GM23248 (cell line): ENCODE measurements at regions not wholly inside any gene's neighbourhood (a gene's known extent, or its start where the extent isn't known, plus 50 kb on each side); places are given as distances from the start of the nearest gene placed in this dataset.

Source experiments
- DNase-seq: peaks from one replicate; pipeline ENCODE4 v3.0.0-alpha.2; 2015
- H2AFZ ChIP-seq: fragments of 200-600 bp; sonication (generic); 2 replicates; pipeline ENCODE4 v1.6.1; 2016; ENCODE audit warnings: antibody characterized with exemption
- H3F3A ChIP-seq: fragments of 200-600 bp; sonication (generic); 2 replicates; pipeline ENCODE4 v1.6.1; 2016; ENCODE audit warnings: mild to moderate bottlenecking, antibody characterized with exemption, mixed run types; ENCODE audit not compliant: insufficient read depth
- H3K27ac ChIP-seq: fragments of 200-600 bp; sonication (generic); 2 replicates; pipeline ENCODE4 v1.5.1; 2016; ENCODE audit warnings: mild to moderate bottlenecking
- H3K27me3 ChIP-seq: fragments of 200-600 bp; sonication (generic); replicated peaks from 2 replicates; pipeline ENCODE4 v1.6.1; 2016; ENCODE audit warnings: mild to moderate bottlenecking; ENCODE audit not compliant: insufficient read depth
- H3K36me3 ChIP-seq: fragments of 200-600 bp; sonication (generic); 2 replicates; pipeline ENCODE4 v1.6.1; 2016; ENCODE audit warnings: low read depth, mild to moderate bottlenecking
- H3K4me1 ChIP-seq: fragments of 200-600 bp; sonication (generic); 2 replicates; pipeline ENCODE4 v1.6.1; 2016; ENCODE audit warnings: mild to moderate bottlenecking; ENCODE audit not compliant: insufficient read depth
- H3K4me2 ChIP-seq: fragments of 200-600 bp; sonication (generic); one replicate; pipeline ENCODE4 v1.6.1; 2016; ENCODE audit warnings: mild to moderate bottlenecking; ENCODE audit not compliant: unreplicated experiment
- H3K4me3 ChIP-seq: fragments of 200-600 bp; sonication (generic); 2 replicates; pipeline ENCODE4 v1.5.1; 2016; ENCODE audit warnings: mild to moderate bottlenecking
- H3K79me2 ChIP-seq: fragments of 200-600 bp; sonication (generic); 2 replicates; pipeline ENCODE4 v1.6.1; 2016; ENCODE audit warnings: mild to moderate bottlenecking; ENCODE audit not compliant: insufficient read depth
- H3K9ac ChIP-seq: fragments of 200-600 bp; sonication (generic); 2 replicates; pipeline ENCODE4 v1.6.1; 2016; ENCODE audit warnings: mild to moderate bottlenecking
- H3K9me2 ChIP-seq: fragments of 200-600 bp; sonication (generic); 2 replicates; pipeline ENCODE4 v1.6.1; 2016; ENCODE audit warnings: mixed run types, mild to moderate bottlenecking, moderate library complexity; ENCODE audit not compliant: insufficient read depth
- H3K9me3 ChIP-seq: fragments of 200-600 bp; sonication (generic); one replicate; pipeline ENCODE4 v1.6.1; 2017; ENCODE audit warnings: low read depth
- H4K20me1 ChIP-seq: fragments of 200-600 bp; sonication (generic); 2 replicates; pipeline ENCODE4 v1.6.0; 2016; ENCODE audit not compliant: insufficient read depth
- EZH2 ChIP-seq: fragments of 200-600 bp; sonication (generic); IDR thresholded peaks from 2 replicates; pipeline ENCODE4 v1.6.1; 2018; ENCODE audit warnings: antibody characterized with exemption, mild to moderate bottlenecking; ENCODE audit not compliant: insufficient read depth, poor library complexity, severe bottlenecking
- EZH2phosphoT487 ChIP-seq: fragments of 200-600 bp; sonication (generic); IDR thresholded peaks from 2 replicates; pipeline ENCODE4 v1.6.1; 2018; ENCODE audit warnings: antibody characterized with exemption, moderate library complexity, mild to moderate bottlenecking, low read depth; ENCODE audit not compliant: insufficient read depth
- WGBS, 2 experiments: methylation state at CpG; one replicate each; pipeline ENCODE4 v1.1.6; 2015 to 2017; ENCODE audit warnings: low lambda C conversion rate in 2 of 2, low coverage in 1 of 2; ENCODE audit errors: missing lambda C conversion rate in 2 of 2; 5-methylcytosine and 5-hydroxymethylcytosine counted together
- in situ Hi-C: fragments of 300-500 bp; cut with MboI; formaldehyde crosslinking; loops from 2 replicates; pipeline ENCODE4 v1.15.0; 2020

- 0 to 4% methylated on average over 1 of the region's 1 CpG for WGBS, 2 experiments
- in situ Hi-C loops: no loop called here
- no peak for DNase-seq
These were observed 769.5 kb upstream of the API5 start for GRCh38 chr11:42542336-42542735.

GRCh38 chr11:42543844-42544419 lies 767.9 kb upstream of the API5 start:
- 0 to 7% methylated on average over 1 of the region's 1 CpG for WGBS, 2 experiments

More at GRCh38 chr11:42542336-42542735, 769.5 kb upstream of the API5 start:
- no peaks in the 10 kb centered on the region for H3K9me3 ChIP-seq
- H3F3A ChIP-seq: no peaks in the 10 kb centered on the region
- H3K27ac ChIP-seq: no peak overlapping the region
- H4K20me1 ChIP-seq: no peaks in the 10 kb centered on the region
- H3K4me1 ChIP-seq: no peaks in the 10 kb centered on the region
- H2AFZ ChIP-seq: no peak overlapping the region
- no peaks in the 10 kb centered on the region for H3K27me3 ChIP-seq
- no peaks in the 10 kb centered on the region for H3K36me3 ChIP-seq
- no peak overlapping the region for H3K9ac ChIP-seq
- no peaks in the 10 kb centered on the region for H3K79me2 ChIP-seq
- H3K4me3 ChIP-seq: no peak overlapping the region
- no peak overlapping the region for H3K4me2 ChIP-seq
- TF ChIP-seq EZH2phosphoT487 (no peak), EZH2 (no peak)
- H3K9me2 ChIP-seq: no peaks in the 10 kb centered on the region

GRCh38 chr11:42544726-42545125 lies 767.1 kb upstream of the API5 start:
- in situ Hi-C loops: no loop called here
- Histone ChIP-seq H3K9ac (no peak overlapping the region), H3F3A (no peaks in the 10 kb centered on the region), H3K27me3 (no peaks in the 10 kb centered on the region), H3K4me2 (no peak overlapping the region), H3K9me3 (no peaks in the 10 kb centered on the region), H3K27ac (no peak overlapping the region), H3K9me2 (no peaks in the 10 kb centered on the region), H4K20me1 (no peaks in the 10 kb centered on the region), H3K36me3 (no peaks in the 10 kb centered on the region), H3K4me1 (no peaks in the 10 kb centered on the region), H3K4me3 (no peak overlapping the region), H3K79me2 (no peaks in the 10 kb centered on the region), H2AFZ (no peak overlapping the region)
- TF ChIP-seq EZH2: no peak
- no peak for TF ChIP-seq EZH2phosphoT487
- DNase-seq: no peak
- WGBS, 2 experiments: 28 to 43% methylated on average over 5 of the region's 5 CpGs

More at GRCh38 chr11:42543844-42544419, 767.9 kb upstream of the API5 start:
- Histone ChIP-seq H3K9me3 (no peaks in the 10 kb centered on the region), H3K9ac (no peak overlapping the region), H2AFZ (no peak overlapping the region), H3K4me3 (no peak overlapping the region), H3K27ac (no peak overlapping the region), H3F3A (no peaks in the 10 kb centered on the region), H3K4me1 (no peaks in the 10 kb centered on the region), H3K4me2 (no peak overlapping the region), H3K79me2 (no peaks in the 10 kb centered on the region), H3K27me3 (no peaks in the 10 kb centered on the region), H3K36me3 (no peaks in the 10 kb centered on the region), H3K9me2 (no peaks in the 10 kb centered on the region), H4K20me1 (no peaks in the 10 kb centered on the region)
- no peak for TF ChIP-seq EZH2phosphoT487
- no peak for TF ChIP-seq EZH2
- in situ Hi-C loops: no loop called here
- DNase-seq: no peak

GRCh38 chr11:42545954-42546353 lies 765.8 kb upstream of the API5 start:
- in situ Hi-C loops: no loop called here
- Histone ChIP-seq H2AFZ (no peak overlapping the region), H3F3A (no peaks in the 10 kb centered on the region), H3K27ac (no peak overlapping the region), H3K27me3 (no peaks in the 10 kb centered on the region), H3K36me3 (no peaks in the 10 kb centered on the region), H3K9me2 (no peaks in the 10 kb centered on the region), H3K9ac (no peak overlapping the region), H3K4me1 (no peaks in the 10 kb centered on the region), H4K20me1 (no peaks in the 10 kb centered on the region), H3K9me3 (no peaks in the 10 kb centered on the region), H3K4me2 (no peak overlapping the region), H3K4me3 (no peak overlapping the region), H3K79me2 (no peaks in the 10 kb centered on the region)
- no peak for DNase-seq
- 1 to 4% methylated on average over 3 of the region's 3 CpGs for WGBS, 2 experiments
- no peak for TF ChIP-seq EZH2
- TF ChIP-seq EZH2phosphoT487: no peak

- Histone ChIP-seq H2AFZ (no peak overlapping the region), H3K36me3 (no peaks in the 10 kb centered on the region), H3K4me2 (no peak overlapping the region)
These were observed 759.0 kb upstream of the API5 start for GRCh38 chr11:42552786-42553185.

More at GRCh38 chr11:42552786-42553185, 759.0 kb upstream of the API5 start:
- no peaks in the 10 kb centered on the region for H4K20me1 ChIP-seq
- H3K27ac ChIP-seq: no peak overlapping the region
- no peak overlapping the region for H3K4me3 ChIP-seq
- no peaks in the 10 kb centered on the region for H3K79me2 ChIP-seq
- WGBS, 2 experiments: 12 to 22% methylated on average over 3 of the region's 3 CpGs
- no peak overlapping the region for H3K9ac ChIP-seq
- no peaks in the 10 kb centered on the region for H3F3A ChIP-seq
- H3K4me1 ChIP-seq: no peaks in the 10 kb centered on the region
- H3K27me3 ChIP-seq: no peaks in the 10 kb centered on the region
- in situ Hi-C loops: no loop called here
- no peak for TF ChIP-seq EZH2phosphoT487
- TF ChIP-seq EZH2: no peak
- DNase-seq: no peak
- H3K9me2 ChIP-seq: no peaks in the 10 kb centered on the region
- no peaks in the 10 kb centered on the region for H3K9me3 ChIP-seq
